Right lung (tissue), 2 donors: ENCODE measurements at regions not wholly inside any gene's neighbourhood (a gene's known extent, or its start where the extent isn't known, plus 50 kb on each side); places are given as distances from the start of the nearest gene placed in this dataset.
"Not testable (repeated sequence)": the region's sequence is repeated elsewhere in the genome, so short reads cannot be mapped to it uniquely, and the experiment has no call there.

ENCODE experiments used
- DNase-seq, 2 donors: peaks; one replicate each; pipeline ENCODE4 v3.0.0-alpha.2; 2013

DNA sequence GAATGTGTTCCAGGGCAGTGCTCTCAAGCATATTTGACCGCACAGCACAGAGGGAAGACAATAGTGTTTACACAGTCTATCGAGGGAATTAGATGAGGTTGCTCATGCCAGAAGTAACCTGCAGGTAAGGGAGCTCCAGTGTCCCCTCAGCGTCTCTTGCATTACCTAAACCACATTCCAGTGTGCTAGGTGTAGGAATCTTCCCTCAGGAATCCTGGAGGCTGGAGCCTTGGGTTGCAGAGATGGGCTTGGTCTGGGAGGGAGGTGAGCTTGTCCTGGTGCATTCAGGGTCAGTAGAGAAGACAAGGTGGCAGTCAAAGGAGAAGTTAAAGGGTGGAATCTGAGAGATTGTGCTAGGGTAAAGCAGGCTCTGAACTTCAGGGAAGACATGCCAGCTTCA is 56.3 kb downstream of the SOX14 start:
- DNase-seq, result no peak

DNA sequence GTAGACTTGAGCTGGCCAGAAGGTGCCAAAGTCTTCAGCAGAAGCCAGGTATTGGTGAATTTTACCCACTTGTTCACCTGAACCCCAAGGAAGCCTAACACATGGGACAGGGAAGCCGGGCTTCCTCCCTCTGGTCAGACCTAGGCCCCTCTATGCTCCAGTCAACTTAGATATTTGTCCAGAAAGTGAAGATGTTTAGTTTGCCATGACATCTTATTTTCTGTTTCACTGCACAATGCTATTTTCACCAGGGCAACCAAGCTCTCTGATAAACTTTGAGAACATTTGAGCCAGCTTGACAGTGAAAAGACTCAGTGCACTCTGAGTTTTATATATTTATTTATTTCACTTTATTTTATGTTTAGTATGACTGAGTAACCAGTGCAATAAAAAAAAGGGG is 71.0 kb downstream of the SOX14 start:
- DNase-seq, result no peak

DNA sequence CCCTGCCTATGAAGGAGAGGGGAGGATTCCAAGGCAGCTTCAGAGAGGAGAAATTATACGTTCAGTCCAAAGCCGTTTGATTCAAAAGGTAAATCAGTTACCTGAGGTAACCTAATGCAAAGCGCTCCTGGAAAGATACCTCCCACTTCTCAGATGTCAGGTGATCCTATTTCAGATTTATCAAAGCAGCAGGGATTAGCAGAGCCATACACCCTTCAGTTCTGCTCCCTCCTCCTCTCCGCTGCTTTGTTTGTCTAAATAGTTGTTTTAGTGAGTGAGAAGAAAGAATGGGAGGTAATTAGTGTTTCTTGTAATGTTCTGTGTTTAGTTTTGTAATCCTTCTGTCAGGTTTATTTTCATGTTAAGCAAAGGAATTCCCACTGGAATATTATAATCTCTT is 81.1 kb downstream of the SOX14 start:
- no peak for DNase-seq

- DNase-seq, result no peak
These were observed 81.6 kb downstream of the SOX14 start for GRCh38 chr3:137845666-137846065.

DNA sequence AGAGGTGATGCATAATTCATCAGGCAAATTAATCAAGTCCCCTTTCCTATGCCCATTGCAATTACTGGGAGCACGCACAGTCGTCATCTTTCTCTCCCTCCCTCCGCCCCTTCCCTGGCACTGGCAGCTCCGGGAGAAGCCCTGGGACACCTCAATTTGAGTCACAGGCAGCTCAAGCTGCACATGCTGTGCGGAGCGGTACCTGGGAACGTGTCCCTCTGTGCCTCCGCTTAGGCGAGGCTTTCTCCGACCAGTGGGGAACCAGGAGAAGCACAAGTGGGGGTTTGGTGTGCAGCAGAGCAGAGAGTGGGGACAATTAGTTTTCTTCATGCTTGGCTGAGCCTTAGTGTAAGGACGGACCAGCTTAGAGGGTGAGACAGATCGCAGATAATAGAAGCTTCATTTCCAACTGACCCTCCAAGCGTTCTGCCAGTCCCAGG is 88.3 kb downstream of the SOX14 start:
- DNase-seq, result no peak

- no peak for DNase-seq
These were observed 90.6 kb downstream of the SOX14 start for GRCh38 chr3:137854533-137855261.

DNA sequence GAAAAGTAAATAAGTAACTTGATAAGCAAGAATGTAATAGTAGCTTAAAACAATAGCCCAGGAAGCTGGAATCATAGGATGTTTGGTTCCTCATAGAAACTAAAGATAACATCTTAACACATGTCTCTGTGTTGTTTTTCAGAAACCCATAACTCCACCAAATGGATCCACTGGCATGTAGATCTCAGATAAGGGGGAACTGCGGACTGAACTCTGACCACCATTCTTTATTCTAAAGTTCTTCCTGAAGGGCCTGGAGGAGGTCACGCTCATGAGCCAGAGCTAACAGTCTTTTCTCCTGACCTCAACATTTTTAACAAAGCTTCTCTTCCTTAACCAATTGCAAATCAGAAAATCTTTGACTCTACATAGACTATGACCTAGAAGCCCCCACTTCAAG is 101.9 kb downstream of the SOX14 start:
- DNase-seq, result no peak

GRCh38 chr3:137866933-137867332 is 102.8 kb downstream of the SOX14 start:
- no peak for DNase-seq

GRCh38 chr3:137867611-137868010 is 103.5 kb downstream of the SOX14 start:
- DNase-seq, result no peak

DNA sequence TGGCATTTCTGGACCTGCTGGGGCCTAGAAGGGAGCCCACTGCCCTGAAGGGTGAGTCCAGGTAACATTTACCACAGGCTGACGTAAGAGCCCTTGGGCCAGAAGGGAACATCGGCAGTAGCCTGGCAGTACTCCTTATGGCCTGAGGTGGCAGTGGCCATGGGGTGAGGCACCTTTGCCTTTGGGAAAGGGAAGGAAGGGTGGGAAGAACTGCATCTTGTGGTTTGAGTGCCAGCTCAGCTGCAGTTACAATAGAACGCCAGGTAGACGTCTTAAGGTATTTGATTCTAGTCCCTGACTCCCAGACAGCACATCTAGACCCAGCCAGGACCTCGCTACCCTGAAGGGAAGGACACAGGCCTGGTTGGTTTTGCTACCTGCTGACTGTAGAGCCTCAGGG is 104.9 kb downstream of the SOX14 start:
- DNase-seq, result no peak

DNA sequence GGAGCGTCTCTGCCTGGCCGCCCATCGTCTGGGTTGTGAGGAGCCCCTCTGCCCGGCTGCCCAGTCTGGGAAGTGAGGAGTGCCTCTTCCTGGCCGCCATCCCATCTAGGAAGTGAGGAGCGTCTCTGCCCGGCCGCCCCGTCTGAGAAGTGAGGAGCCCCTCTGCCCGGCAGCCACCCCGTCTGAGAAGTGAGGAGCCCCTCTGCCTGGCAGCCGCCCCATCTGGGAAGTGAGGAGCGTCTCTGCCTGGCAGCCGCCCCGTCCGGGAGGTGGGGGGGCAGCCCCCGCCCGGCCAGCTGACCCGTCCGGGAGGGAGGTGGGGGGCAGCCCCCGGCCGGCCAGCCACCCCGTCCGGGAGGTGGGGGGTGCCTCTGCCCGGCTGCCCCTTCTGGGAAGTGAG is 108.5 kb downstream of the SOX14 start:
- DNase-seq, result not testable (repeated sequence)

GRCh38 chr3:137896842-137897241 is 113.1 kb upstream of the CLDN18 start:
- not testable (repeated sequence) for DNase-seq

GRCh38 chr3:137906985-137907649 is 102.8 kb upstream of the CLDN18 start:
- no peak for DNase-seq

- DNase-seq, result no peak
These were observed 85.3 kb upstream of the CLDN18 start for GRCh38 chr3:137924628-137925027.

DNA sequence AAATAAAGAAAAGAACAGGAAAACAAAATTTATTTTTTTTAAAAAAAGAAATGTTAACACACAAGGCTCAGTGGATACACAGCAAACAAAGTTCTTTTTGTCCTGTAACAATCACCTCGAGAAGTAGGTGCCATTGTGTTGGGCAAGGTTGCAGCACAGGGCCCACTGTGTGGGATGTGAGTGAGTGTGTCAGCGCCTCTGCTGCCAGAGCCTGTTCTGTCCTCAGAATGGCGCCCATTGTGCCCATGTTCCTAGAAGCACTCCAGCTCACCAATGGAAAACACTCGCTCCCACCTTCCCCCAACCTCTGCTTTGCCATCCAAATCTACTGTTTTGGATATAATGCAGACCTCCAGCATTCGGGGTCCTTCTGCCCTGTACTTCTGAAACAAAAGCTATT is 84.9 kb upstream of the CLDN18 start:
- no peak for DNase-seq

- no peak for DNase-seq
These were observed 83.0 kb upstream of the CLDN18 start for GRCh38 chr3:137926991-137927390.

DNA sequence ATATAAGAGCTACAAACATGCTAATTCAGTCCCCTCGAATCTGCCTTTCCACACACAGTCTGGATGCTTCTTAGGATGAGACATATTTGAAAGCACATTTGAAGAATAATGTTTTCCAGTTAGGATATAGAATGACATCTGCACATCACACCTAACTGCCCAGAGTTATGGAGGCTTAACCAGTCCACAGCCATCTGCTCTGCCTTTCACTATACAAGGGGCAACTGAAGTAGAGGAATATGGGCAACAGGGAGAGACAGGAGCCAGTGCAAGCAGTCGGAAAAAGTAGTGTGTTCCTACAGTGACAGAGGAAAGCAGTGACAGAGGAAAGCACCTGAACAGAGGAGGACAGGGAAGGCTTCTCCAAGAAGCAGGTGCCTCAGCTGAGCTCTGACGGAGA is 79.0 kb upstream of the CLDN18 start:
- DNase-seq, result no peak

DNA sequence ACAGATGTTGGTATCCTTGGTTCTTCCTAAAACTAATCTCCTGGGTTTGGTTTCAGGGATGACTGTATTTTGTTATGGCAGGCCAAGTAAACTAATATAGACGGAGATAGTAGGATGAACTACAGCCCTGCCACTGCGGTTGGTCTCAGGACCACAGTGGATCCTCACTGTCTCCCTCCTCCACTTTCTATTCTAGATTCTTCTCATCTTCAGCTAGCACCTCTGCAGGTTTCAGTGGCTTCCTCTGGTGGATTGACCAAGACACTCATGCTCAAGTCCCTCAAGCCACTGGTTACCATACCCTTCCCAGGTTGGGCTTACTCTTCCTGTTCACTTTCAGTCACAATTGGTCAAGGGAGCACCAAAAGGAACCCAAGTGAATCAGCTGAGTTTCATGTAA is 71.1 kb upstream of the CLDN18 start:
- no peak for DNase-seq

- no peak for DNase-seq
These were observed 65.4 kb upstream of the CLDN18 start for GRCh38 chr3:137944593-137944992.

DNA sequence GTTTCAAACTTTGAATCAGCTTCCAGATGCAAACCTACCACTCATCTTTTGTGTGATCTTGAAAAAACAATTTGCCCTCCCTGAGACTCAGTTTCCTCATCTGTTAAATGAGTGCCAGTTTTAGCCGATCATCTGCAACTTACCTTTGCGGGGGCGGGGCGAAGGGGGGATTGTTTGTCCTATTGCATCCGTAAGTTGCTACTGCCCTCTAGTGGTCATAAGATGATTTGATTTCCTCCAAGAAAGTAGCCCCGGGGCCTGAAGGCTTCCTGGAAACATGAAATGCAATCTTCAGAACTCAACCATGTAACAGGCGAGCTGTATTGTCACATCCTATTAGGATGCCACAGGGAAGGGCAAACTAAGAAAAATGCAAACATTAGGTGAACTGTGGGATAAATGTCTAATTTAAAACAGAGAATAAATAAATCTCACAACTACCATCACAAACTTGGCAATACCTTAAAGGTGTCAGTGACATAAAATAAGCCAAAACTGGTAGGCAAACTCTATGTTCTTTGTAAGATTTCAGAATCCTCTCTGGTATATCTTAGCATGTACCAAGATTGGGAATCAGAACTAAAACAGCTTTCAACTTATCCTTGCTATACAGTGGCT is 63.5 kb upstream of the CLDN18 start:
- peak; percentile 13 to 29 for DNase-seq

- no peak for DNase-seq
These were observed 62.8 kb upstream of the CLDN18 start for GRCh38 chr3:137947117-137947516.

DNA sequence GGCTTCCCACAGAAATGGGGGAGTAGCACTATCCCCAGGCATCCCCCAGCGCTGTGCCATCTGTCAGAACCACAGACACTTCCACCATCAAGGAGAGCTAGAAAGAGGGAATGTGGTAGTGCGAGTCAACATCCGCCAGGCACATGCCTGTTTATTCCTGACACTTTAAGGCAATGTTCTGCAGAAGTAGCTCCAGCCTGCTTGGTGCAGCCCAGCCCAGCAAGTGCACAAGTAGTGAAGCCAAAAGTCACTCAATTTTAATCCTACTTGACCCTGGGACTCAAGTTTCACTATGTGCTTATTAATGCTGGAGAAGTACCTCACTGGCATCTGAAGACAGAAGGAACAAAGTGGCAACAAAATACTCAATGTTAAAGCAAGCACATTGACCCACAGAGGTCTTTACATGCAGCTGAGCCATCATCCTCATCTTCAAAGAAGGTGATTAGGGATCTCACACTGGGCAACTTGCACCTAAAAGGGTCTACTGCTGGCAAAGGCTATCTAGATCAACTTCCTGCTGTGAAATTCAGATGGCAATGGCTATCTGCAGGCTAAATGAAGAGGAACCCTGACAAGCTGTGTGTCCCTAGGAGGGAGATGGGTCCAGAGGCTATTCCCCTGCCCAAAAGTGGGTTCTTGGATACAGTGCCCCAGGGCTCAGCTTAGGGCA is 61.4 kb upstream of the CLDN18 start:
- DNase-seq, result no peak

GRCh38 chr3:137958636-137959035 is 51.3 kb upstream of the CLDN18 start:
- no peak for DNase-seq
